Activated B cell treated with CpG ODN at 0.5 μM for 24 hours (primary cell): ENCODE measurements at regions not wholly inside any gene's neighbourhood (a gene's known extent, or its start where the extent isn't known, plus 50 kb on each side); places are given as distances from the start of the nearest gene placed in this dataset.

Experiments used
- ATAC-seq: fragments of 200-7000 bp; cut with Tn5 transposase; one replicate; pipeline ENCODE4 v1.10.0; 2021; ENCODE audit warnings: low read depth, mild to moderate bottlenecking, moderate library complexity
- CTCF ChIA-PET: fragments of 350-600 bp; sonication (Branson Sonifier 250); formaldehyde crosslinking; loops from one replicate; lab custom pipeline; 2021; ENCODE audit warnings: antibody characterized with exemption; lab: Charles Lee
- POLR2A ChIA-PET: fragments of 350-600 bp; sonication (Branson Sonifier 250); formaldehyde crosslinking; loops from one replicate; lab custom pipeline; 2021; ENCODE audit warnings: antibody characterized with exemption; lab: Charles Lee
- DNase-seq: peaks from one replicate; pipeline ENCODE4 v3.0.0; 2022
- H3K27ac Mint-ChIP-seq: one replicate; pipeline ENCODE4 v1.8.0; 2020; ENCODE audit warnings: mixed read lengths
- H3K27me3 Mint-ChIP-seq: one replicate; pipeline ENCODE4 v1.8.0; 2021; ENCODE audit warnings: mixed read lengths
- H3K36me3 Mint-ChIP-seq: one replicate; pipeline ENCODE4 v1.8.0; 2021; ENCODE audit warnings: low read depth, mixed read lengths
- H3K4me1 Mint-ChIP-seq: one replicate; pipeline ENCODE4 v1.8.0; 2021; ENCODE audit warnings: mixed read lengths
- H3K4me3 Mint-ChIP-seq: one replicate; pipeline ENCODE4 v1.8.0; 2020; ENCODE audit warnings: mild to moderate bottlenecking, mixed read lengths
- H3K9me3 Mint-ChIP-seq: one replicate; pipeline ENCODE4 v1.8.0; 2020; ENCODE audit warnings: mixed read lengths
- intact Hi-C: fragments of 100-400 bp; cut with micrococcal nuclease; formaldehyde crosslinking; loops from one replicate; pipeline ENCODE4 v1.15.1; 2024
- TF ChIP-seq, protein P1 (sequence below): fragments of 200-600 bp; IDR thresholded peaks from one replicate; pipeline ENCODE4 v1.8.0; 2022; ENCODE audit warnings: antibody characterized with exemption, mild to moderate bottlenecking

DNA sequence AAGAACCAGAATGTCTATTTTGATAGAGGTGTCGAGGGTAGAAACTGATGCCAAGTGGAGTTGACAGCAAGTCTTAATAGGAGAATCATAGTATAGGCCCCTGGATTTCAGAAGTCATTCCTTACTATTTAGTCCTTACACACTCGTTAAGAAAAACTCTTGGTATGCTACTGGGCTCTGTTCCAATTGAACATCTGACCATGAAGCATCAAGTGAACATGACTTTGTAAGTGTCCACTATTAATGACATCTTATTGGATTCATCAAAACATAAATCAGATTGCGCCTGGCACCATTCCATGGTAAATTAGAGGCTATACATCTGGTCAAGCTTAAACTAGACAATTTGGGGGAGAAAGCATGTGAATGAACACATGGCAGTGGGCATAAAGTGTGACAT lies 1056.5 kb upstream of the EDIL3 start:
- intact Hi-C loops: no loop called here
- Mint-ChIP-seq H3K4me3 (no peak overlapping the region), H3K9me3 (no peaks in the 10 kb centered on the region), H3K4me1 (no peaks in the 10 kb centered on the region), H3K36me3 (no peaks in the 10 kb centered on the region), H3K27me3 (no peaks in the 10 kb centered on the region), H3K27ac (no peak overlapping the region)
- POLR2A ChIA-PET: no interaction called here
- CTCF ChIA-PET: no interaction called here
- TF ChIP-seq, protein P1, sequence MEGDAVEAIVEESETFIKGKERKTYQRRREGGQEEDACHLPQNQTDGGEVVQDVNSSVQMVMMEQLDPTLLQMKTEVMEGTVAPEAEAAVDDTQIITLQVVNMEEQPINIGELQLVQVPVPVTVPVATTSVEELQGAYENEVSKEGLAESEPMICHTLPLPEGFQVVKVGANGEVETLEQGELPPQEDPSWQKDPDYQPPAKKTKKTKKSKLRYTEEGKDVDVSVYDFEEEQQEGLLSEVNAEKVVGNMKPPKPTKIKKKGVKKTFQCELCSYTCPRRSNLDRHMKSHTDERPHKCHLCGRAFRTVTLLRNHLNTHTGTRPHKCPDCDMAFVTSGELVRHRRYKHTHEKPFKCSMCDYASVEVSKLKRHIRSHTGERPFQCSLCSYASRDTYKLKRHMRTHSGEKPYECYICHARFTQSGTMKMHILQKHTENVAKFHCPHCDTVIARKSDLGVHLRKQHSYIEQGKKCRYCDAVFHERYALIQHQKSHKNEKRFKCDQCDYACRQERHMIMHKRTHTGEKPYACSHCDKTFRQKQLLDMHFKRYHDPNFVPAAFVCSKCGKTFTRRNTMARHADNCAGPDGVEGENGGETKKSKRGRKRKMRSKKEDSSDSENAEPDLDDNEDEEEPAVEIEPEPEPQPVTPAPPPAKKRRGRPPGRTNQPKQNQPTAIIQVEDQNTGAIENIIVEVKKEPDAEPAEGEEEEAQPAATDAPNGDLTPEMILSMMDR: no peak
- DNase-seq (no peak), ATAC-seq (no peak)

DNA sequence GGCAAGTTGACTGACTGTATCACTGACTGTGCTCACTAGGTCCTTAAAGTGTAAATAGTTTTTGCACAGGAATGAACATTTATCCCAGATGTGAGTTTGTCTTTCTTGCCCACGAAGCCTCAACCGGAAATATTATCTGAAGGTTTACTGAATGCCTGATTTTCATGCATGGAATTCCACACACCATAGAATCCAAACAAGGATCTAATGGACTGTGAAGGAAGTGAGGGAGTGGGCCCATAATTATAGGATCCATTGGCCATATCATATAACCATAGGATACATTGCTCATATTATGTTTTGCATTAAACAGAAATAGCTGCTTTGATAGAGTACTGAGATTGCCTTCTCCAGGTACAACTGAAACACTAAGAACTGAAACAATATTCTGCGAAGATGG lies 1057.2 kb upstream of the EDIL3 start:
- Mint-ChIP-seq H3K4me3 (no peak overlapping the region), H3K4me1 (no peaks in the 10 kb centered on the region), H3K27me3 (no peaks in the 10 kb centered on the region), H3K36me3 (no peaks in the 10 kb centered on the region), H3K27ac (no peak overlapping the region), H3K9me3 (no peaks in the 10 kb centered on the region)
- DNase-seq: no peak
- TF ChIP-seq, protein P1: no peak
- ATAC-seq: no peak
- POLR2A ChIA-PET: no interaction called here
- intact Hi-C loops: no loop called here
- CTCF ChIA-PET: no interaction called here

DNA sequence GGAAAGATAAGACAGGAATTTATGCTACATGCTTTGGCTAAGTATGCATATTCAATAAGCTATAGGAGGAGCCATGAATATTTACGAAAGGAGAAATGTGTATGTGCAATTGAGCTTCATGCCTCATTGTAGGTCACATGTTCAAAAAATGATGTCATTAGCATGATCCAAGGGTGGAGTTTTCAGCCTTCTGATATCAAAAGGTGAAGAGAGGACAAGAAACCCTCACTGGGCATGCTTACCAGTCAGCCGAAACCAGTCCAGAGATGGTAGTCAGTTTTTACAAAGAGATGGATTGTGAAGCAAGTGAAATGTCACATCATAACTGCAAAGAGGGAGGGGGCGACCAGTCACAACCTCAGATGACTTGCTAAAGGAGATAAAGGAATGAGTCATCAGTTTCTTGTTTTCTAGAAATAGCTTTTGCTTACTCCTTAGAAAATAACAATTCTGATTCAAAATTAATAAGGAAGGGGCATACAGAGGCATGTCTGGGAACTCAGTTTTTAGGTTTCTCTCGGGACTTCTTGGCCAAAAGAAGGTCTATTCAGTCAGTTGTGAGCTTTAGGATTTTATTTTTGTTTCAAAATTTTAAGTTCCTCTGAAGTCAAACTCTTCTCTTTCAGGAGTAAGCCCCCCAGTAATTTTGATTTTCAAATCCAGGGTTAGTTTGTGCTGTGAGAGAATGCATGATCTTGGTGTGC lies 1067.8 kb upstream of the EDIL3 start:
- Mint-ChIP-seq H3K27me3 (no peaks in the 10 kb centered on the region), H3K9me3 (peaks cover 12% of the 10 kb centered on the region), H3K36me3 (no peaks in the 10 kb centered on the region), H3K27ac (no peak overlapping the region), H3K4me1 (no peaks in the 10 kb centered on the region), H3K4me3 (no peak overlapping the region)
- POLR2A ChIA-PET: no interaction called here
- TF ChIP-seq, protein P1: no peak
- CTCF ChIA-PET: no interaction called here
- DNase-seq (no peak), ATAC-seq (no peak)
- intact Hi-C loops: no loop called here

DNA sequence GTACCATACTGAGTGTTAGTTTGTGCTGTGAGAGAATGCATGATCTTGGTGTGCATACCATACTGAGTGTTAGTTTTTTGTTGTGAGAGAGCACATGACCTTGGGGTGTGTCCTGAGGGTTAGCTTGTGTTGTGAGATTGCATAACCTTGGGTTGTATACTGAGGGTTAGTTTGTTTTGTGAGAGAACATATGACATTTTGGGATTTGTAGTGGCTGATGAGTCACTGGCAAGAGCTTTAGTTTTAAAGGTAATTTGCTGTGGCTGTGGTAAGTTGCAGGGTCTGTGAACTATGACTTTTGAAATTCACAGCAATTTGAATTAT lies 1068.3 kb upstream of the EDIL3 start:
- Mint-ChIP-seq H3K9me3 (peaks cover 12% of the 10 kb centered on the region), H3K36me3 (no peaks in the 10 kb centered on the region), H3K4me3 (no peak overlapping the region), H3K4me1 (no peaks in the 10 kb centered on the region), H3K27me3 (no peaks in the 10 kb centered on the region), H3K27ac (no peak overlapping the region)
- TF ChIP-seq, protein P1: no peak
- no peak for DNase-seq
- no peak for ATAC-seq
- ChIA-PET CTCF (no interaction called here), POLR2A (no interaction called here)
- intact Hi-C loops: no loop called here

DNA sequence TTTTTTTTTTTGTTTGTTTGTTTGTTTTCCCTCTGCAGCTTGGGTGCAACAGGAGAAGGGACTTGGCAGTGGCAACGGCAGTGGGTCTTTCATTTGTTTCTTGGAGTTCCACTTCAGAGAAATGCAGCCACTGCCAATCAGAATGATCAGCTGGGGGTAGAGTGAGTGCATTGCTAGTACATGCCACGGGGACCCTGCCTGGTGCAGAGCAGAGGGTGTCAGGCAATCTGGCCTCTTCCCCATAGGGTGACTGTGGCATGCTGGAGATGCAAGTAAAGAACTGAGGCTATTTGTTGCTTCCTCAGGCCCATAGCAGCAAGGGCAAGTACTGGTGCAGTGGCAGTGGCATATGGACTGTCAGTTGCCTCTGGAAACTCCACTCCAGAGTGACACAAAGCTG lies 1073.6 kb upstream of the EDIL3 start:
- TF ChIP-seq, protein P1: no peak
- POLR2A ChIA-PET: no interaction called here
- Mint-ChIP-seq H3K27ac (no peak overlapping the region), H3K4me3 (no peak overlapping the region), H3K9me3 (peaks cover 12% of the 10 kb centered on the region), H3K4me1 (no peaks in the 10 kb centered on the region), H3K27me3 (no peaks in the 10 kb centered on the region), H3K36me3 (no peaks in the 10 kb centered on the region)
- CTCF ChIA-PET: no interaction called here
- ATAC-seq: no peak
- intact Hi-C loops: no loop called here
- DNase-seq: no peak
